K562 (cell line): ENCODE measurements at regions not wholly inside any gene's neighbourhood (a gene's known extent, or its start where the extent isn't known, plus 50 kb on each side); places are given as distances from the start of the nearest gene placed in this dataset.

Experiments
- ATAC-seq: fragments of 200-7000 bp; cut with Tn5 transposase; 3 replicates; pipeline ENCODE4 v1.9.1; 2020; ENCODE audit warnings: moderate library complexity
- BruUV-seq: library from RNA; stranded (reverse); fragments of 400-500 nt; replicated peaks from 2 replicates; lab custom pipeline; 2021; lab: Mats Ljungman, UMichigan
- CTCF ChIA-PET: fragments of 300-600 bp; formaldehyde crosslinking; extraction: SDS; loops from one replicate; lab custom pipeline; 2021; ENCODE audit warnings: low intra/inter-chr PET ratio; lab: Yijun Ruan, JAX
- POLR2A ChIA-PET: fragments of 300-600, 350-650 bp; sonication (Branson Sonifier 250); formaldehyde crosslinking; extraction: SDS; loops from one replicate; lab custom pipeline; 2021; ENCODE audit warnings: antibody characterized with exemption, inconsistent platforms; lab: Yijun Ruan, JAX
- DNase-seq, 4 experiments: peaks; one replicate each; pipeline versions ENCODE4 v3.0.0 to v3.0.0-alpha.2; 2011 to 2018; ENCODE audit warnings: low spot score in 3 of 4, mixed read lengths in 3 of 4; ENCODE audit errors: extremely low read depth in 1 of 4
- FAIRE-seq: peaks from 2 replicates; lab custom pipeline; 2011; peaks lifted over from hg19 to GRCh38; lab: Jason Lieb, UNC
- H2AFZ ChIP-seq: 2 replicates; pipeline ENCODE4 v1.6.0; 2011; ENCODE audit warnings: low read depth, low read length, control low read depth, inconsistent platforms
- H3K27ac ChIP-seq: fragments of 200-600 bp; 3 replicates; pipeline ENCODE4 v1.8.0; 2011; ENCODE audit warnings: low read depth, mild to moderate bottlenecking, control low read depth, inconsistent platforms, low read length, moderate library complexity, mixed read lengths; ENCODE audit errors: extremely low read depth
- H3K27me3 ChIP-seq, 2 experiments: fragments of 300-600 bp in 1 of 2; 2 replicates in 1 of 2; 3 replicates in 1 of 2; pipeline versions ENCODE4 v1.6.0 to v1.8.0; 2011; ENCODE audit warnings: inconsistent platforms in 2 of 2, low read length in 2 of 2, mild to moderate bottlenecking in 1 of 2, mixed read lengths in 1 of 2, moderate library complexity in 1 of 2; ENCODE audit not compliant: control insufficient read depth in 2 of 2, insufficient read depth in 2 of 2
- H3K36me3 ChIP-seq: fragments of 300-600 bp; 3 replicates; pipeline ENCODE4 v1.8.0; 2011; ENCODE audit warnings: mild to moderate bottlenecking, low read length, inconsistent platforms; ENCODE audit not compliant: control insufficient read depth, insufficient read depth
- H3K4me1 ChIP-seq, 2 experiments: fragments of 200-600 bp in 1 of 2; replicated peaks in 1 of 2; 2 replicates in 1 of 2; 3 replicates in 1 of 2; pipeline versions ENCODE4 v1.5.1 to v1.8.0; 2011; ENCODE audit warnings: inconsistent platforms in 2 of 2, low read length in 2 of 2, mild to moderate bottlenecking in 1 of 2, mixed read lengths in 1 of 2, moderate library complexity in 1 of 2; ENCODE audit not compliant: control insufficient read depth in 2 of 2, insufficient read depth in 2 of 2
- H3K4me2 ChIP-seq: 2 replicates; pipeline ENCODE4 v1.6.1; 2011; ENCODE audit warnings: low read length, control low read depth, inconsistent platforms, mixed read lengths; ENCODE audit not compliant: insufficient read depth
- H3K4me3 ChIP-seq: fragments of 200-600 bp; sonication (generic), shearing (Covaris generic); 2 replicates; pipeline ENCODE4 v1.5.1; 2016; ENCODE audit warnings: control low read depth, inconsistent platforms
- H3K79me2 ChIP-seq: fragments of 200-600 bp; 3 replicates; pipeline ENCODE4 v1.8.0; 2011; ENCODE audit warnings: low read length, inconsistent platforms; ENCODE audit not compliant: control insufficient read depth, insufficient read depth
- H3K9ac ChIP-seq, 2 experiments: 2 replicates each; pipeline versions ENCODE4 v1.6.0 to v1.6.1; 2011; ENCODE audit warnings: low read depth in 2 of 2, low read length in 2 of 2, control low read depth in 1 of 2, inconsistent platforms in 1 of 2, mild to moderate bottlenecking in 1 of 2, mixed read lengths in 1 of 2; ENCODE audit not compliant: insufficient read depth in 1 of 2
- H3K9me1 ChIP-seq: one replicate; pipeline ENCODE4 v1.6.0; 2011; ENCODE audit warnings: inconsistent platforms, mild to moderate bottlenecking, low read length, moderate library complexity; ENCODE audit not compliant: control insufficient read depth, insufficient read depth
- H3K9me3 ChIP-seq: replicated peaks from 2 replicates; pipeline ENCODE4 v1.5.1; 2011; ENCODE audit warnings: low read depth, low read length, inconsistent platforms; ENCODE audit not compliant: control insufficient read depth, insufficient read depth
- H4K20me1 ChIP-seq: replicated peaks from 2 replicates; pipeline ENCODE4 v1.6.1; 2011; ENCODE audit warnings: low read length, inconsistent platforms, mixed read lengths; ENCODE audit not compliant: control insufficient read depth, insufficient read depth
- MGA ChIP-seq: fragments of 450-650 bp; IDR thresholded peaks from 2 replicates; pipeline ENCODE4 v1.6.1; 2016; ENCODE audit warnings: mild to moderate bottlenecking, moderate library complexity
- POLR3G ChIP-seq: IDR thresholded peaks from 2 replicates; pipeline ENCODE4 v1.6.1; 2011; ENCODE audit not compliant: insufficient read length, insufficient replicate concordance; ENCODE audit errors: extremely low read depth
- SRSF3 ChIP-seq: fragments of 200-400 bp; formaldehyde crosslinking; IDR thresholded peaks from 2 replicates; pipeline ENCODE4 v1.6.1; 2016; ENCODE audit warnings: mild to moderate bottlenecking, low read length, moderate library complexity; ENCODE audit not compliant: insufficient read depth
- TAL1 ChIP-seq: fragments of 450-650 bp; IDR thresholded peaks from 2 replicates; pipeline ENCODE4 v1.6.1; 2016; ENCODE audit warnings: mild to moderate bottlenecking
- ZKSCAN3 ChIP-seq: fragments of 250-450 bp; sonication (Bioruptor Pico); IDR thresholded peaks from 2 replicates; pipeline ENCODE4 v1.4.0; 2020
- WGBS: fragments of 100-300 bp; shearing (Covaris generic); methylation state at CpG from one replicate; pipeline ENCODE4 v1.1.6; 2016; ENCODE audit warnings: low coverage, mixed read lengths; ENCODE audit not compliant: insufficient coverage; ENCODE audit errors: missing lambda C conversion rate; 5-methylcytosine and 5-hydroxymethylcytosine counted together
- in situ Hi-C: fragments of 300-500 bp; cut with MboI; formaldehyde crosslinking; loops from 4 replicates; pipeline ENCODE4 v1.15.0; 2018; ENCODE audit warnings: inconsistent platforms, mixed read lengths
- intact Hi-C: fragments of 100-400 bp; cut with micrococcal nuclease; formaldehyde crosslinking; loops from 2 replicates; pipeline ENCODE4 v1.14.2; 2022
- TF ChIP-seq, protein P1 (sequence below), 2 experiments: fragments of 450-650 bp in 1 of 2; IDR thresholded peaks; 2 replicates each; pipeline ENCODE4 v1.6.1; 2011 to 2017; ENCODE audit warnings: low read depth in 2 of 2, antibody characterized with exemption in 1 of 2, borderline replicate concordance in 1 of 2, low read length in 1 of 2, mild to moderate bottlenecking in 1 of 2, mixed read lengths in 1 of 2; ENCODE audit not compliant: control insufficient read depth in 1 of 2

DNA sequence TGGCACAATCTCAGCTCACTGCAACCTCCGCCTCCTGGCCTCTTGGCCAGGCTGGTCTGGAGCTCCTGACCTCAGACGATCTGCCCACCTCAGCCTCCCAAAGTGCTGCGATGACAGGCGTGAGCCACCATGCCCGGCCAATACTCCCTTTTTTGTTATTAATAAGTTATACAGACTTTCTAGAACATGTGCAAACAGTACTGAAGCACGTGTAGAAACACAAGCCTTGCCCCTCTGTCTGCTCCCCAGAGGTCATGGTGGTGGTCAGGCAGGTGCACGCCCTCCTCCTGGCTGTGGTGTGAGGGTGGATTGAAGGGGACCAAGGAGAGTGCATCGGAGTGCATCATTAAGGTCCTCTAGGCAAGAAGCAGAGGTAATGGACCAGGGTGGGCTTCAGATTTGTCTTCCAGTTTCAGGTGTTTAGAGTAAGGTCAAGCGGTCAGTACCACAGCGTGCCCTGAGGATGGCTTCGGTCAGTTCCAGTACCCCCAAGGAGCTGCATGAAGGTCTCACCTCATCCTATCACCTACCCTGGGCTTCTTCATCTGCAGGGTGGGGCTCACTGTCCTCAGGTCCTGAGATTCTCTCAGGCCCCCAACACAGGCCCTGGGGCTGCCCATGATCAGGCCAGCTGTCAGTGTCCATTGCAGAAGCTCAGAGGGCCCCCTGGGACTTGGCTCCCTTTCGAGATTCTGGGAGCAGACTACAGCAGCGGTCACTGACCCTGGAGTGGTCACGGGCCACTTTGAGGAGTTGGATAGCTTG lies 124.3 kb downstream of the GLI2 start:
- H2AFZ ChIP-seq: no peak overlapping the region
- POLR2A ChIA-PET: no interaction called here
- FAIRE-seq (no peak), DNase-seq (no peak), ATAC-seq (no peak)
- no peaks in the 10 kb centered on the region for H4K20me1 ChIP-seq
- BruUV-seq: no TSS peak
- CTCF ChIA-PET: no interaction called here
- no peaks in the 10 kb centered on the region for H3K79me2 ChIP-seq
- intact Hi-C loops: no loop called here
- H3K9me1 ChIP-seq: no peaks in the 10 kb centered on the region
- peaks cover 0 to 5% of the 10 kb centered on the region in 2 experiments; a peak in 2 of 5 replicates for H3K27me3 ChIP-seq
- H3K4me3 ChIP-seq: no peak overlapping the region
- no peaks in the 10 kb centered on the region for H3K36me3 ChIP-seq
- H3K4me2 ChIP-seq: no peak overlapping the region
- no peaks in the 10 kb centered on the region for H3K9me3 ChIP-seq
- in situ Hi-C loops: no loop called here
- no peak overlapping the region for H3K27ac ChIP-seq
- H3K4me1 ChIP-seq: peaks cover 18 to 25% of the 10 kb centered on the region in 2 experiments; a peak in 4 of 5 replicates
- 40% methylated on average over 13 of the region's 14 CpGs for WGBS
- H3K9ac ChIP-seq: no peak overlapping the region
- TF ChIP-seq, protein P1, sequence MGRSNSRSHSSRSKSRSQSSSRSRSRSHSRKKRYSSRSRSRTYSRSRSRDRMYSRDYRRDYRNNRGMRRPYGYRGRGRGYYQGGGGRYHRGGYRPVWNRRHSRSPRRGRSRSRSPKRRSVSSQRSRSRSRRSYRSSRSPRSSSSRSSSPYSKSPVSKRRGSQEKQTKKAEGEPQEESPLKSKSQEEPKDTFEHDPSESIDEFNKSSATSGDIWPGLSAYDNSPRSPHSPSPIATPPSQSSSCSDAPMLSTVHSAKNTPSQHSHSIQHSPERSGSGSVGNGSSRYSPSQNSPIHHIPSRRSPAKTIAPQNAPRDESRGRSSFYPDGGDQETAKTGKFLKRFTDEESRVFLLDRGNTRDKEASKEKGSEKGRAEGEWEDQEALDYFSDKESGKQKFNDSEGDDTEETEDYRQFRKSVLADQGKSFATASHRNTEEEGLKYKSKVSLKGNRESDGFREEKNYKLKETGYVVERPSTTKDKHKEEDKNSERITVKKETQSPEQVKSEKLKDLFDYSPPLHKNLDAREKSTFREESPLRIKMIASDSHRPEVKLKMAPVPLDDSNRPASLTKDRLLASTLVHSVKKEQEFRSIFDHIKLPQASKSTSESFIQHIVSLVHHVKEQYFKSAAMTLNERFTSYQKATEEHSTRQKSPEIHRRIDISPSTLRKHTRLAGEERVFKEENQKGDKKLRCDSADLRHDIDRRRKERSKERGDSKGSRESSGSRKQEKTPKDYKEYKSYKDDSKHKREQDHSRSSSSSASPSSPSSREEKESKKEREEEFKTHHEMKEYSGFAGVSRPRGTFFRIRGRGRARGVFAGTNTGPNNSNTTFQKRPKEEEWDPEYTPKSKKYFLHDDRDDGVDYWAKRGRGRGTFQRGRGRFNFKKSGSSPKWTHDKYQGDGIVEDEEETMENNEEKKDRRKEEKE (IDR thresholded peaks at IDR 0.05; ENCODE audit: borderline replicate concordance in 1 of 2, control insufficient read depth in 1 of 2, low read depth in 2 of 2, low read length in 1 of 2): no peak
- TF ChIP-seq TAL1 (no peak), MGA (no peak), ZKSCAN3 (no peak), POLR3G (no peak), SRSF3 (no peak)
